GM21528 (cell line): ENCODE measurements at regions not wholly inside any gene's neighbourhood (a gene's known extent, or its start where the extent isn't known, plus 50 kb on each side); places are given as distances from the start of the nearest gene placed in this dataset.
"Not testable (repeated sequence)": the region's sequence is repeated elsewhere in the genome, so short reads cannot be mapped to it uniquely, and the experiment has no call there.

Experiments
- ATAC-seq: cut with Tn5 transposase; IDR thresholded peaks from one replicate; pipeline ENCODE4 v1.9.1; 2021; ENCODE audit warnings: mild to moderate bottlenecking, moderate library complexity; ENCODE audit not compliant: unreplicated experiment, low FRiP score

- no peak for ATAC-seq
These were observed 442.7 kb downstream of the RAPGEF2 start for GRCh38 chr4:159545556-159545955.

- no peak for ATAC-seq
These were observed 444.9 kb downstream of the RAPGEF2 start for GRCh38 chr4:159547645-159548308.

GRCh38 chr4:159549098-159549518 is 446.2 kb downstream of the RAPGEF2 start:
- ATAC-seq: no peak

- no peak for ATAC-seq
These were observed 448.4 kb downstream of the RAPGEF2 start for GRCh38 chr4:159551281-159551680.

GRCh38 chr4:159552979-159553768 is 450.3 kb downstream of the RAPGEF2 start:
- no peak for ATAC-seq

GRCh38 chr4:159555873-159556272 is 453.0 kb downstream of the RAPGEF2 start:
- no peak for ATAC-seq

GRCh38 chr4:159562366-159562765 is 459.5 kb downstream of the RAPGEF2 start:
- ATAC-seq: no peak

GRCh38 chr4:159563257-159563656 is 460.4 kb downstream of the RAPGEF2 start:
- ATAC-seq: no peak

- ATAC-seq: no peak
These were observed 461.7 kb downstream of the RAPGEF2 start for GRCh38 chr4:159564615-159565014.

- no peak for ATAC-seq
These were observed 463.9 kb downstream of the RAPGEF2 start for GRCh38 chr4:159566786-159567185.

- no peak for ATAC-seq
These were observed 474.4 kb downstream of the RAPGEF2 start for GRCh38 chr4:159577241-159577640.

- ATAC-seq: no peak
These were observed 479.8 kb downstream of the RAPGEF2 start for GRCh38 chr4:159582685-159583084.

- ATAC-seq: no peak
These were observed 490.1 kb downstream of the RAPGEF2 start for GRCh38 chr4:159592898-159593556.

- no peak for ATAC-seq
These were observed 490.8 kb downstream of the RAPGEF2 start for GRCh38 chr4:159593681-159594080.

GRCh38 chr4:159594576-159594975 is 491.7 kb downstream of the RAPGEF2 start:
- no peak for ATAC-seq

- ATAC-seq: not testable (repeated sequence)
These were observed 492.2 kb downstream of the RAPGEF2 start for GRCh38 chr4:159595101-159595500.

- ATAC-seq: no peak
These were observed 495.7 kb downstream of the RAPGEF2 start for GRCh38 chr4:159598602-159599001.

- ATAC-seq: no peak
These were observed 497.2 kb downstream of the RAPGEF2 start for GRCh38 chr4:159600061-159600460.

GRCh38 chr4:159604781-159605180 is 501.9 kb downstream of the RAPGEF2 start:
- ATAC-seq: no peak

- no peak for ATAC-seq
These were observed 504.0 kb downstream of the RAPGEF2 start for GRCh38 chr4:159606835-159607234.

- no peak for ATAC-seq
These were observed 504.9 kb downstream of the RAPGEF2 start for GRCh38 chr4:159607809-159608208.
